ENCODE measurements at regions not wholly inside any gene's neighbourhood (a gene's known extent, or its start where the extent isn't known, plus 50 kb on each side); places are given as distances from the start of the nearest gene placed in this dataset.

- no peak for DNase-seq
These were observed 164.3 kb upstream of the AKR1E2 start for GRCh38 chr10:4661511-4662255.

DNA sequence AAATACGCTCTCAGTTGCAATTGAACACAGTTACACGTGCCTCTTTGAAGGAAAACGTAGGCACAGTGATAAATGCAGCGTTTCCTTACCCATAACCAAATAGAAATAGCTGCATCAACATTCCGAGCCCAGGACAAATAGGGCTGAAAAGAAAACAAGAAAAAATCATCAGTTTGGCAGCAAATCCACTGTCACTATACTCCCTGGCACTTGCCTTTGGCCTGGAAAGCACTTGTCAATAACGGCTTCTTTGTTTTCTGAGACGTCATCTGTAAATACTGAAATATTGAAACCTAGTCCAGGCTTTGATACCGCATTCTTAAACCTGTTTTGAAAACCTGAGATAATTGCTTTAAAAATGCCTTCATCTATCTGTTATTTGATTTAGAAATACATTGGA is 167.2 kb upstream of the AKR1E2 start:
- no peak for DNase-seq

DNA sequence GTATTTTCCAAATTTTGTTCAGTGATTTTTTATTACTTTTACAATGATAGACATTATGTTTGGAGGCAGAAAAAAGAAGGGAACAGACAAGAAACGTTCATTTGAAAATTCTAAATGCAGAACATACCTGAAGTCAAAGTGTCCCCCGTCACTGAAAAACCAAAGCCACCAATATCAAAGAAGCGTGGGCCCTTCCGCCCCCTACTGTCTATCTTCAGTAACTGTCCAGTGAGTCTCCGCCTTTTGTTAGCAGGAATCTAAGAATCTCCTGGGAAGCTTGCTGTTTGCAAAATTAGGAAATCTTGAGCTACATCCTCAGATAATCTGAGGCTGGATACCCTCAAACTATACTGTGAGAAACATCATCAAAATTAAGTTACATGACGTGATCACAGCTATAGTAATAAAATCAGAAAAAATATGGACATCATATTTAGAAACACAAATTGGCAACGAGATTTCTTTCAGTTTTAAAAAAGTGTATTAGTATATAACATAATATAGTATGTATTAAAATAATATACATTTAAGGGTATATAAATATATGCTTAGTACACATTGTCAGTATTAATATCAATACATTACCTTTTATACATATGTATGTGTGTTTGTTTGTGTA is 169.3 kb upstream of the AKR1E2 start:
- DNase-seq, result peak in 1 of 2 donors; percentile 22

GRCh38 chr10:4655879-4656278 is 170.1 kb upstream of the AKR1E2 start:
- DNase-seq, result no peak

GRCh38 chr10:4655406-4655805 is 170.6 kb upstream of the AKR1E2 start:
- no peak for DNase-seq

- DNase-seq, result no peak
These were observed 171.5 kb upstream of the AKR1E2 start for GRCh38 chr10:4654496-4654895.

DNA sequence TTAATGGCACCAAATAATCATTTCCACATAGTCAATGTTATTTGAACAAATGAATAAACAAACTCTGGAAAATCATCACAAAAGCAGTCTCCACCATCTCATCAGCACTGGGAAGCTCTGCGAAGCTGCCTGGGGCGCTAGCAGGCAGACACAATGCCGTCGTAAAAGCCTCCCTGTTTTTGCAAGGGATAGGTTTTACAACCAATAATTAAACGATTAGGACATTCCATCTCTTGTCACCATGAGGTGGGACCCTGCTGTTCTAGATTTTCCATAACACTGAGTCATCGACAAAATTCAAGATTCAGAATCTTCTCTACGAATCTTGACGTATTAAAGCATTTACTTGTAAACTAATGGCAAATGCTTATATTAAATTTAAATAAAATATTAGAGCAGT is 172.8 kb upstream of the AKR1E2 start:
- DNase-seq, result no peak

DNA sequence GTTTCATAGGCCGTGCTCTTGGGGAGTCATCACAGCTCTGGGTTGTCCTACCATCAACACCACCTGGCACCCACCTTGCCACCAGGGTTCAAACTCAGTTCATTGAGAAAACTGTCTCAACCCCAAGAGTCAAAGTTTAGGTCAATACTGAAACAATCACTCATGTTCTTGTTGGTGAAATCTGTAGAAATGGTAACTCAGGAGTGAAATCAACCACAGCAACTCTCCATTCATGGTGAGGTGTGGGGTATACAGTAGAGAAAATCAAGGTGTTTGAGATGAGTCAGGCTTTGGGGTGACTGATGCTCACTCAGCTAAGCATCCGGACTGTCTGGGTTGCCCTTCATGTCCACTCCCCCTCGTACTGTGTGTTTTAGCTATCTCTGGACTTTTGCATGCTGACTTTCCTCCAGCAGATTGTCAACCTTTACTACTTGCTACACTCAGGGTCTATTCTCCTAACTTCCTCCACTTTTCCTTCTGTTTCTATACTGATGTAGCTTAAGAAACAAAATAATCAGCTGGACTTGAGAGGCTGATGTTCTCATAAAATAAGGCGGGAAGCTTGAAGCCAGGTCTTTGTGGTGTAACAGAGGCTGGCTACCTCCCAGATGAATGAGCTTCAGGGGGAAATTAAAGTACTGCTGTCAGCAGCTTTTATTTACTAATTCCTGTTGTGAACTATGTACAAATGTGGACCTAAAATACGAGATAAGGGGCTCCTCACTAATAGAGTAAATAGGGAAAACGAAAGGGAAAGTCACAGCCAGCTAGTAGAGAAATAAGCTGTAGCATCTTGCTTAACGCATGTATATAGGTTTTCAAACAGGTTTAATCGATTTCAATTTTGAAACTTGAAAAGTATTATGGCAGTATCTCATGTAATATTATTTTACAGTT is 173.6 kb upstream of the AKR1E2 start:
- DNase-seq, result no peak

DNA sequence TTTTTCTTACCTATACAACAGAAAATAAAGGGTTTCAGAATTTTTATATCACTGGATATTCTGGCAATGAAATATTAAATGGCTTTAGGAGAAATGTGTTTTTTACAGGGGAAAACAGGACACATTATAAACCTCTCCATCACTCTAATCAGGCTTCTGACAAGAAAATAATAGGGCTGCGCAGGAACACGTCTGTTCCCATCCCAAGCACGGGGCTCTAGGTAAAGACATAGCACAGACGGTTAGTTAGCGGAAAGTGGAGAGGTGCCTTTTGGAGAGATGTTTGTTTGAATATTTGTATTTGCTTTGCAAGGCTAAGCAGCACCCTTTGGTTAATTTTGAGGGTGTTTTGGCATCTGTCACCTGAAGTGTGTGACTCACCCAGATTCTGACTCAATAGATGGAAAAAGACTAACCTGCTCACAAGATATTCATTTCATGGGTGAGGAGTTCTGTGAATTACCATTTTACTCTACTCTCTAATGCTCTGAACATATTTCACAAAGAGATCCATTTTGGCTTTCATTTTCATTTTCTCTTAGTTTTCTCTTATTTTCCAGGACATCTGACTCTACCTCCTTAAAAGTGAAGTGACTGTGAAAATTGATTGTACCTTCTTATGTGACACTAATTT is 174.5 kb upstream of the AKR1E2 start:
- DNase-seq, result no peak

- no peak for DNase-seq
These were observed 175.4 kb upstream of the AKR1E2 start for GRCh38 chr10:4650582-4650981.

GRCh38 chr10:4649886-4650508 is 176.0 kb upstream of the AKR1E2 start:
- DNase-seq, result no peak

DNA sequence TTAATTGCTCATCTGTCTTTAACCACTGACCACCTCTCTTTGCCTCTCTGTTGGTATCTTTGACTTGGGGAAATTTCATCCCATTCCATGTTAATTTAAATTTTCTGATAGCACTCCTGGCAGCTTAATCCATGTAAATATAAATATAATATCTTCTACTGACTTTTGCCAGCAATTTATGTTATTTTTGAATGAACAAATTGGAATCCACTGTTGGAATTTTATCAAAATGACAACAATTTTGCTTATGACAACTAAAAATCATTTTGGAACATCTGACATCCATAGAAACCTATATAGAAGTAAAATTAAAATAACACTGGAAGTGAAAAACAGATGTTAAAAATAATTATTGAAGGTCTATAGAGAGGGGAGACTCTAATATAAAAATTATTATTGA is 176.5 kb upstream of the AKR1E2 start:
- DNase-seq, result no peak

DNA sequence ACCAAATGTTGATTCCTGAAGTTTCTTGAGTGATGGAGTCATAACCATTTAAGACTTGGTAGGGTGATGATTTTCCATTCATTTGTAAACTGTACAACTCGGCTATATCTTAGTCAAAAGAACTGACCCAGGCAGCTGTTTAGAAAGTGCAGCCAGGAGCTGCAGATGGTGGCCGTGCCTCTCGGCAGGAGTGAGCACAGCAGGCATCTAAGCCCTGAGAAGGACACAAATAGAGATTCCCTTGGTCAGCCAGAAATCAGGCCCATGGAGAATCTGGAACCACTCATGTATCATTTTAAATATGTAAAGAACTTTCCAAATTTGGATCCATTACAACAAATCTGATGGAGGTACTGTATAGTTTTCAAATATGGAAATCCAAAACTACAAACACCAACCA is 177.0 kb upstream of the AKR1E2 start:
- DNase-seq, result no peak

- no peak for DNase-seq
These were observed 178.8 kb upstream of the AKR1E2 start for GRCh38 chr10:4647109-4647785.

- no peak for DNase-seq
These were observed 179.5 kb upstream of the AKR1E2 start for GRCh38 chr10:4646547-4646946.

GRCh38 chr10:4645836-4646235 is 180.2 kb upstream of the AKR1E2 start:
- DNase-seq, result no peak

DNA sequence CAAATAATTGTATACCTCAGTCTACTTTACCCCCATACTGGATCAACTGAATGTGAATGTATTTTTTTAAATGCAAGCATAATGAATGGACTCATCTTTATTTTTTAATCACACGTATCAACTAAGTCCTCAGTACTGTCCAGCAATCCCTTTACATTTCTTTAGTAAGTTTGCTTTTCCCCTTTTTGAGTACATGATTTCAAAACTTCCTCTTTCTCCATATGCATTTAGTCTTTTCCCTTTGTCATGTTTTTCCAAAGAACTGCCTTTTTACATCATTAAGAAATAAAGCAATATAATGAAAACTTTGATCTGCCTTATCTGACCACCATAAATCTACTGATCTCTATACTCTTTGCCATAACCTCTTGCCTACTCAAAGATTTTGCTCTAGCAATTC is 182.5 kb upstream of the AKR1E2 start:
- DNase-seq, result no peak

DNA sequence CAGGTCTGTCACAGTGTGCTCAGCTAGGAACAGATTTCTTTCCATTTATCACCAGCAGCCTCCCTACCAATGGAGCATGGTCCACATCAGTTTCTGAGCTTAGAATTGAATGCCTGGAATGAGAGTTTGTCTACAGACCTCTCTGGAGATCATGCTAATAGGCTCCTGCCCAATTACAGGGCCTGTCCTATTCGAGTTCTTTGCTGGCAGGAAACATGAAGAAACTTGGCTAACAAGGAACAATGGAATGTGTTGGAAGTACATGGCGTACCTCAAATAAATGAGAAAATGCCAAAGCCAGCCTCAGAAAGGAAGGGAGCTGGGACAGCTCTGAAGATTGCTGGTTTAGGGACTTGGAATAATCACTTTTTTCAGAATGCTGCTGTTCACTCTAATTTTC is 186.0 kb upstream of the AKR1E2 start:
- no peak for DNase-seq

GRCh38 chr10:4638099-4638498 is 187.9 kb upstream of the AKR1E2 start:
- DNase-seq, result no peak

GRCh38 chr10:4637657-4638056 is 188.3 kb upstream of the AKR1E2 start:
- no peak for DNase-seq

GRCh38 chr10:4635883-4636282 is 190.1 kb upstream of the AKR1E2 start:
- no peak for DNase-seq

DNA sequence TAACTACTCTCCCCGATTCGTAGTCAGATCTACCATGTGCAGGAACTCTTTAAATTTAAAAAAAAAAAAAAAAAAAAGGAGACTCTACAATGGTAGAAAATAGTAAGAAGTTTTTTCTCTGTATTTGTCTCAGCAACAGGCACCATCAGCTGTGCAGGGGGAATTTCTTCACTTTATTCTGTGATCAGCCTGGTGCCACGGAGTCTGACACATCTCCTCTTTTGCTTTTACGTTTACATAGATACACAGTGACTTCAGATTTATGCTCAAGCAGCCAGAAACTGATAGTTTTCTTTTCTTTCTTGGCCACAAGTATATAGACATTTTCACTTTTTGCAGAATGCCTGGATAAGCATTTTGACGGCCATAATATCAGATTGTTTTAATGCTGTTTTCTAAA is 190.6 kb upstream of the AKR1E2 start:
- no peak for DNase-seq

Data from bone marrow (tissue), 2 donors.